Skeletal muscle tissue (tissue), 3 donors: ENCODE measurements at regions not wholly inside any gene's neighbourhood (a gene's known extent, or its start where the extent isn't known, plus 50 kb on each side); places are given as distances from the start of the nearest gene placed in this dataset.

ENCODE experiments used
- H3K27ac ChIP-seq: one replicate; pipeline ENCODE4 v1.7.0; 2013; ENCODE audit warnings: mild to moderate bottlenecking, low read depth, low read length, inconsistent platforms
- H3K27me3 ChIP-seq, 3 donors: one replicate each; pipeline ENCODE4 v1.7.0; 2013; ENCODE audit warnings: low read length in 3 of 3; ENCODE audit not compliant: control insufficient read depth in 3 of 3, insufficient read depth in 3 of 3
- H3K36me3 ChIP-seq, 3 donors: one replicate each; pipeline ENCODE4 v1.7.0; 2013; ENCODE audit warnings: low read length in 3 of 3; ENCODE audit not compliant: control insufficient read depth in 3 of 3, insufficient read depth in 3 of 3
- H3K4me1 ChIP-seq, 3 donors: one replicate each; pipeline ENCODE4 v1.7.0; 2013; ENCODE audit warnings: low read length in 3 of 3, mild to moderate bottlenecking in 3 of 3; ENCODE audit not compliant: control insufficient read depth in 3 of 3, insufficient read depth in 3 of 3
- H3K4me3 ChIP-seq, 3 donors: one replicate each; pipeline ENCODE4 v1.7.0; 2013; ENCODE audit warnings: low read length in 3 of 3
- H3K9ac ChIP-seq, 3 donors: one replicate each; pipeline ENCODE4 v1.7.0; 2013; ENCODE audit warnings: low read length in 3 of 3, mild to moderate bottlenecking in 3 of 3, moderate library complexity in 2 of 3, low read depth in 1 of 3
- H3K9me3 ChIP-seq, 3 donors: one replicate each; pipeline ENCODE4 v1.7.0; 2013; ENCODE audit warnings: low read length in 3 of 3; ENCODE audit not compliant: control insufficient read depth in 3 of 3
- donor health status: Osteomylitis.

- Histone ChIP-seq H3K36me3 (no peaks in the 10 kb centered on the region), H3K27ac (no peak overlapping the region), H3K27me3 (no peaks in the 10 kb centered on the region), H3K9me3 (no peaks in the 10 kb centered on the region), H3K4me1 (no peaks in the 10 kb centered on the region), H3K9ac (no peak overlapping the region), H3K4me3 (no peak overlapping the region)
Measured at GRCh38 chr14:65937079-65937959, 524.8 kb downstream of the FUT8 start.

- Histone ChIP-seq H3K9me3 (no peaks in the 10 kb centered on the region), H3K4me3 (no peak overlapping the region), H3K27me3 (no peaks in the 10 kb centered on the region), H3K36me3 (no peaks in the 10 kb centered on the region), H3K4me1 (no peaks in the 10 kb centered on the region), H3K9ac (no peak overlapping the region), H3K27ac (no peak overlapping the region)
Measured at GRCh38 chr14:65937960-65938316, 525.4 kb downstream of the FUT8 start.

- Histone ChIP-seq H3K36me3 (no peaks in the 10 kb centered on the region), H3K4me3 (no peak overlapping the region), H3K27me3 (no peaks in the 10 kb centered on the region), H3K27ac (no peak overlapping the region), H3K9ac (no peak overlapping the region), H3K9me3 (no peaks in the 10 kb centered on the region), H3K4me1 (no peaks in the 10 kb centered on the region)
Measured at GRCh38 chr14:65938738-65939137, 526.2 kb downstream of the FUT8 start.

GRCh38 chr14:65939184-65939583 is 526.7 kb downstream of the FUT8 start:
- Histone ChIP-seq H3K9ac (no peak overlapping the region), H3K27ac (no peak overlapping the region), H3K4me1 (no peaks in the 10 kb centered on the region), H3K27me3 (no peaks in the 10 kb centered on the region), H3K9me3 (no peaks in the 10 kb centered on the region), H3K4me3 (no peak overlapping the region), H3K36me3 (no peaks in the 10 kb centered on the region)

- H3K9ac ChIP-seq = no peak overlapping the region
- no peak overlapping the region for H3K4me3 ChIP-seq
- no peaks in the 10 kb centered on the region for H3K36me3 ChIP-seq
- H3K9me3 ChIP-seq = no peaks in the 10 kb centered on the region
- no peak overlapping the region for H3K27ac ChIP-seq
- no peaks in the 10 kb centered on the region for H3K27me3 ChIP-seq
- H3K4me1 ChIP-seq = no peaks in the 10 kb centered on the region
Measured at GRCh38 chr14:65940056-65940735, 527.7 kb downstream of the FUT8 start.

- no peak overlapping the region for H3K4me3 ChIP-seq
- H3K9me3 ChIP-seq = no peaks in the 10 kb centered on the region
- no peaks in the 10 kb centered on the region for H3K4me1 ChIP-seq
- H3K9ac ChIP-seq = no peak overlapping the region
- no peak overlapping the region for H3K27ac ChIP-seq
- H3K36me3 ChIP-seq = no peaks in the 10 kb centered on the region
- H3K27me3 ChIP-seq = peaks cover 0 to 4% (median 0%) of the 10 kb centered on the region in 3 donors
Measured at GRCh38 chr14:65941091-65941490, 528.6 kb downstream of the FUT8 start.

- no peak overlapping the region for H3K27ac ChIP-seq
- no peak overlapping the region for H3K9ac ChIP-seq
- no peaks in the 10 kb centered on the region for H3K9me3 ChIP-seq
- no peaks in the 10 kb centered on the region for H3K4me1 ChIP-seq
- peaks cover 7 to 15% (median 9%) of the 10 kb centered on the region in 3 donors for H3K27me3 ChIP-seq
- no peaks in the 10 kb centered on the region for H3K36me3 ChIP-seq
- no peak overlapping the region for H3K4me3 ChIP-seq
Measured at GRCh38 chr14:65943150-65943549, 530.6 kb downstream of the FUT8 start.

- Histone ChIP-seq H3K36me3 (no peaks in the 10 kb centered on the region), H3K27me3 (peaks cover 9 to 18% (median 10%) of the 10 kb centered on the region in 3 donors), H3K27ac (no peak overlapping the region), H3K9me3 (no peaks in the 10 kb centered on the region), H3K9ac (no peak overlapping the region), H3K4me1 (no peaks in the 10 kb centered on the region), H3K4me3 (no peak overlapping the region)
Measured at GRCh38 chr14:65943916-65944410, 531.4 kb downstream of the FUT8 start.

GRCh38 chr14:65945327-65945726 is 532.8 kb downstream of the FUT8 start:
- Histone ChIP-seq H3K9me3 (no peaks in the 10 kb centered on the region), H3K4me3 (no peak overlapping the region), H3K27ac (no peak overlapping the region), H3K9ac (no peak overlapping the region), H3K36me3 (no peaks in the 10 kb centered on the region), H3K4me1 (no peaks in the 10 kb centered on the region), H3K27me3 (peaks cover 10 to 18% (median 13%) of the 10 kb centered on the region in 3 donors)

GRCh38 chr14:65946494-65946893 is 534.0 kb downstream of the FUT8 start:
- H3K9me3 ChIP-seq = no peaks in the 10 kb centered on the region

More at GRCh38 chr14:65946494-65946893, 534.0 kb downstream of the FUT8 start:
- Histone ChIP-seq H3K4me1 (no peaks in the 10 kb centered on the region), H3K4me3 (no peak overlapping the region), H3K36me3 (no peaks in the 10 kb centered on the region), H3K9ac (no peak overlapping the region), H3K27me3 (peaks cover 10 to 18% (median 13%) of the 10 kb centered on the region in 3 donors), H3K27ac (no peak overlapping the region)
